NCI-H460 (cell line): ENCODE measurements at regions not wholly inside any gene's neighbourhood (a gene's known extent, or its start where the extent isn't known, plus 50 kb on each side); places are given as distances from the start of the nearest gene placed in this dataset.
"Not testable (repeated sequence)": the region's sequence is repeated elsewhere in the genome, so short reads cannot be mapped to it uniquely, and the experiment has no call there.

ENCODE experiments used
- DNase-seq: peaks from one replicate; pipeline ENCODE4 v3.0.0-alpha.2; 2016; ENCODE audit warnings: low read depth; ENCODE audit errors: extremely low read depth

GRCh38 chr5:82720213-82721086 lies 356.7 kb downstream of the TMEM167A start:
- DNase-seq: no peak

- DNase-seq: no peak
Measured at GRCh38 chr5:82719368-82719767, 357.8 kb downstream of the TMEM167A start.

- DNase-seq: no peak
Measured at GRCh38 chr5:82717738-82718137, 359.5 kb downstream of the TMEM167A start.

GRCh38 chr5:82714732-82715131 lies 362.5 kb downstream of the TMEM167A start:
- DNase-seq: not testable (repeated sequence)

- DNase-seq: no peak
Measured at GRCh38 chr5:82713811-82714210, 363.4 kb downstream of the TMEM167A start.

GRCh38 chr5:82707741-82708140 lies 369.5 kb downstream of the TMEM167A start:
- DNase-seq: no peak

GRCh38 chr5:82704381-82704780 lies 372.8 kb downstream of the TMEM167A start:
- DNase-seq: no peak

- DNase-seq: no peak
Measured at GRCh38 chr5:82702046-82702445, 375.1 kb downstream of the TMEM167A start.

- no peak for DNase-seq
Measured at GRCh38 chr5:82699737-82700136, 377.5 kb downstream of the TMEM167A start.

- no peak for DNase-seq
Measured at GRCh38 chr5:82698026-82698425, 379.2 kb downstream of the TMEM167A start.

- DNase-seq: no peak
Measured at GRCh38 chr5:82694711-82695285, 382.4 kb downstream of the TMEM167A start.

GRCh38 chr5:82692826-82693225 lies 384.4 kb downstream of the TMEM167A start:
- no peak for DNase-seq

GRCh38 chr5:82684659-82685058 lies 392.5 kb downstream of the TMEM167A start:
- DNase-seq: no peak

GRCh38 chr5:82684165-82684564 lies 393.0 kb downstream of the TMEM167A start:
- no peak for DNase-seq

- DNase-seq: no peak
Measured at GRCh38 chr5:82679660-82680059, 397.5 kb downstream of the TMEM167A start.

GRCh38 chr5:82676661-82677060 lies 398.5 kb upstream of the RPS23 start:
- DNase-seq: no peak

GRCh38 chr5:82674671-82675070 lies 396.5 kb upstream of the RPS23 start:
- DNase-seq: no peak

- DNase-seq: no peak
Measured at GRCh38 chr5:82673057-82673809, 395.1 kb upstream of the RPS23 start.

GRCh38 chr5:82670692-82671091 lies 392.5 kb upstream of the RPS23 start:
- no peak for DNase-seq

GRCh38 chr5:82669720-82670119 lies 391.6 kb upstream of the RPS23 start:
- no peak for DNase-seq

- no peak for DNase-seq
Measured at GRCh38 chr5:82666312-82666711, 388.2 kb upstream of the RPS23 start.

GRCh38 chr5:82664732-82665131 lies 386.6 kb upstream of the RPS23 start:
- no peak for DNase-seq
